Lung (tissue), 11 donors: ENCODE measurements at regions not wholly inside any gene's neighbourhood (a gene's known extent, or its start where the extent isn't known, plus 50 kb on each side); places are given as distances from the start of the nearest gene placed in this dataset.

Experiments used
- ATAC-seq: fragments of 200-7000 bp; cut with Tn5 transposase; one replicate; pipeline ENCODE4 v1.9.1; 2020; ENCODE audit warnings: moderate number of reproducible peaks; ENCODE audit not compliant: insufficient read depth, low FRiP score
- DNase-seq, 3 donors: peaks; one replicate each; pipeline ENCODE4 v3.0.0-alpha.2; 2013 to 2017
- H3K27ac ChIP-seq, 2 donors: one replicate each; pipeline ENCODE4 v1.5.1; 2013; ENCODE audit warnings: mild to moderate bottlenecking in 2 of 2, moderate library complexity in 2 of 2, control low read depth in 1 of 2, inconsistent platforms in 1 of 2, low read depth in 1 of 2, low read length in 1 of 2
- H3K27me3 ChIP-seq, 3 donors: one replicate each; pipeline ENCODE4 v1.5.1; 2013; ENCODE audit warnings: low read length in 2 of 3; ENCODE audit not compliant: control insufficient read depth in 3 of 3, insufficient read depth in 3 of 3
- H3K36me3 ChIP-seq, 4 donors: one replicate each; pipeline ENCODE4 v1.5.1; 2013; ENCODE audit warnings: low read length in 4 of 4, mild to moderate bottlenecking in 1 of 4, moderate library complexity in 1 of 4; ENCODE audit not compliant: control insufficient read depth in 4 of 4, insufficient read depth in 4 of 4
- H3K4me1 ChIP-seq, 5 donors: one replicate each; pipeline ENCODE4 v1.5.1; 2013; ENCODE audit warnings: low read length in 5 of 5, mild to moderate bottlenecking in 2 of 5, moderate library complexity in 1 of 5; ENCODE audit not compliant: control insufficient read depth in 5 of 5, insufficient read depth in 5 of 5
- H3K4me3 ChIP-seq: one replicate; pipeline ENCODE4 v1.5.1; 2013; ENCODE audit warnings: mild to moderate bottlenecking, control low read depth, moderate library complexity
- H3K9ac ChIP-seq, 2 donors: one replicate each; pipeline ENCODE4 v1.5.1; 2013; ENCODE audit warnings: low read length in 2 of 2, control low read depth in 1 of 2; ENCODE audit not compliant: insufficient read depth in 1 of 2
- H3K9me3 ChIP-seq, 4 donors: one replicate each; pipeline ENCODE4 v1.5.1; 2013; ENCODE audit warnings: low read length in 3 of 4, mild to moderate bottlenecking in 1 of 4, moderate library complexity in 1 of 4; ENCODE audit not compliant: control insufficient read depth in 4 of 4, insufficient read depth in 3 of 4
- CTCF ChIP-seq: IDR thresholded peaks from 2 replicates; pipeline ENCODE4 v1.5.1; 2012; ENCODE audit warnings: mild to moderate bottlenecking; ENCODE audit errors: control extremely low read depth, extremely low read depth
- WGBS, 2 donors: extraction: QIAGEN DNeasy Blood & Tissue Kit; methylation state at CpG; one replicate each; pipeline ENCODE4 v1.1.7; 2013; 5-methylcytosine and 5-hydroxymethylcytosine counted together
- donor health status: control.
- donor health status: control.
- donor health status: Bipolar disorder and iron deficiency.
- donor health status: healthy.
- donor health status: DM: yes; HTN: yes; CAD: no.

- no peak overlapping the region for H3K9ac ChIP-seq
- H3K4me1 ChIP-seq: no peaks in the 10 kb centered on the region
- H3K4me3 ChIP-seq: no peak overlapping the region
- ATAC-seq: no peak
- H3K27me3 ChIP-seq: no peaks in the 10 kb centered on the region
- H3K27ac ChIP-seq: no peak overlapping the region
- DNase-seq: no peak
- 87 to 91% methylated on average over 19 of the region's 19 CpGs for WGBS, 2 donors
- H3K9me3 ChIP-seq: peaks cover 0 to 8% (median 0%) of the 10 kb centered on the region in 4 donors
- H3K36me3 ChIP-seq: no peaks in the 10 kb centered on the region
- no peak for TF ChIP-seq CTCF
Observed at GRCh38 chr1:5238351-5239130, 584.1 kb downstream of the AJAP1 start.

- 68 to 82% methylated on average over 6 of the region's 6 CpGs for WGBS, 2 donors
- Histone ChIP-seq H3K4me1 (no peaks in the 10 kb centered on the region), H3K27me3 (no peaks in the 10 kb centered on the region), H3K9ac (no peak overlapping the region), H3K27ac (no peak overlapping the region), H3K4me3 (no peak overlapping the region), H3K36me3 (no peaks in the 10 kb centered on the region), H3K9me3 (peaks cover 0 to 9% (median 0%) of the 10 kb centered on the region in 4 donors)
- ATAC-seq (no peak), DNase-seq (no peak)
- TF ChIP-seq CTCF: no peak
Observed at GRCh38 chr1:5235355-5235899, 581.0 kb downstream of the AJAP1 start.

- Histone ChIP-seq H3K9me3 (peaks cover 0 to 4% (median 0%) of the 10 kb centered on the region in 4 donors), H3K4me3 (no peak overlapping the region), H3K4me1 (no peaks in the 10 kb centered on the region), H3K9ac (no peak overlapping the region), H3K27me3 (no peaks in the 10 kb centered on the region), H3K36me3 (no peaks in the 10 kb centered on the region), H3K27ac (no peak overlapping the region)
- no peak for TF ChIP-seq CTCF
- 93 to 94% methylated on average over 1 of the region's 1 CpG for WGBS, 2 donors
- ATAC-seq (no peak), DNase-seq (no peak)
Observed at GRCh38 chr1:5232537-5232936, 578.1 kb downstream of the AJAP1 start.
